ENCODE measurements at regions not wholly inside any gene's neighbourhood (a gene's known extent, or its start where the extent isn't known, plus 50 kb on each side); places are given as distances from the start of the nearest gene placed in this dataset.

GRCh38 chr2:58871469-58872142 lies 630.5 kb upstream of the FANCL start:
- DNase-seq (ENCODE audit: low spot score) = no peak

- no peak for DNase-seq (ENCODE audit: low spot score)
Observed at GRCh38 chr2:58870704-58871103, 629.6 kb upstream of the FANCL start.

- DNase-seq (ENCODE audit: low spot score) = no peak
Observed at GRCh38 chr2:58866946-58867345, 625.8 kb upstream of the FANCL start.

GRCh38 chr2:58866527-58866926 lies 625.4 kb upstream of the FANCL start:
- DNase-seq (ENCODE audit: low spot score) = no peak

GRCh38 chr2:58866040-58866439 lies 624.9 kb upstream of the FANCL start:
- no peak for DNase-seq (ENCODE audit: low spot score)

GRCh38 chr2:58865436-58865835 lies 624.3 kb upstream of the FANCL start:
- no peak for DNase-seq (ENCODE audit: low spot score)

GRCh38 chr2:58862244-58862643 lies 621.1 kb upstream of the FANCL start:
- no peak for DNase-seq (ENCODE audit: low spot score)

GRCh38 chr2:58860586-58860985 lies 619.5 kb upstream of the FANCL start:
- no peak for DNase-seq (ENCODE audit: low spot score)

GRCh38 chr2:58856100-58856499 lies 615.0 kb upstream of the FANCL start:
- DNase-seq (ENCODE audit: low spot score) = no peak

GRCh38 chr2:58853420-58853819 lies 612.3 kb upstream of the FANCL start:
- DNase-seq (ENCODE audit: low spot score) = no peak

GRCh38 chr2:58852905-58853304 lies 611.8 kb upstream of the FANCL start:
- DNase-seq (ENCODE audit: low spot score) = no peak

GRCh38 chr2:58852243-58852642 lies 611.1 kb upstream of the FANCL start:
- DNase-seq (ENCODE audit: low spot score) = peak; percentile 11

GRCh38 chr2:58851598-58851997 lies 610.5 kb upstream of the FANCL start:
- DNase-seq (ENCODE audit: low spot score) = no peak

GRCh38 chr2:58845011-58845410 lies 603.9 kb upstream of the FANCL start:
- DNase-seq (ENCODE audit: low spot score) = no peak

- DNase-seq (ENCODE audit: low spot score) = no peak
Observed at GRCh38 chr2:58842501-58843155, 601.5 kb upstream of the FANCL start.

- peak; percentile 14 for DNase-seq (ENCODE audit: low spot score)
Observed at GRCh38 chr2:58834404-58834803, 593.3 kb upstream of the FANCL start.

- DNase-seq (ENCODE audit: low spot score) = no peak
Observed at GRCh38 chr2:58826795-58827194, 585.7 kb upstream of the FANCL start.

- DNase-seq (ENCODE audit: low spot score) = no peak
Observed at GRCh38 chr2:58812771-58813344, 571.7 kb upstream of the FANCL start.

GRCh38 chr2:58805126-58805525 lies 564.0 kb upstream of the FANCL start:
- DNase-seq (ENCODE audit: low spot score) = no peak

- no peak for DNase-seq (ENCODE audit: low spot score)
Observed at GRCh38 chr2:58803192-58803591, 562.1 kb upstream of the FANCL start.

GRCh38 chr2:58800881-58801280 lies 559.8 kb upstream of the FANCL start:
- no peak for DNase-seq (ENCODE audit: low spot score)

GRCh38 chr2:58798676-58799208 lies 557.6 kb upstream of the FANCL start:
- DNase-seq (ENCODE audit: low spot score) = no peak

GRCh38 chr2:58796239-58796910 lies 555.2 kb upstream of the FANCL start:
- DNase-seq (ENCODE audit: low spot score) = no peak
